ENCODE measurements at regions not wholly inside any gene's neighbourhood (a gene's known extent, or its start where the extent isn't known, plus 50 kb on each side); places are given as distances from the start of the nearest gene placed in this dataset.

GRCh38 chr10:20726381-20726780, 170.7 kb downstream of the NEBL start:
- TF ChIP-seq, protein P1, sequence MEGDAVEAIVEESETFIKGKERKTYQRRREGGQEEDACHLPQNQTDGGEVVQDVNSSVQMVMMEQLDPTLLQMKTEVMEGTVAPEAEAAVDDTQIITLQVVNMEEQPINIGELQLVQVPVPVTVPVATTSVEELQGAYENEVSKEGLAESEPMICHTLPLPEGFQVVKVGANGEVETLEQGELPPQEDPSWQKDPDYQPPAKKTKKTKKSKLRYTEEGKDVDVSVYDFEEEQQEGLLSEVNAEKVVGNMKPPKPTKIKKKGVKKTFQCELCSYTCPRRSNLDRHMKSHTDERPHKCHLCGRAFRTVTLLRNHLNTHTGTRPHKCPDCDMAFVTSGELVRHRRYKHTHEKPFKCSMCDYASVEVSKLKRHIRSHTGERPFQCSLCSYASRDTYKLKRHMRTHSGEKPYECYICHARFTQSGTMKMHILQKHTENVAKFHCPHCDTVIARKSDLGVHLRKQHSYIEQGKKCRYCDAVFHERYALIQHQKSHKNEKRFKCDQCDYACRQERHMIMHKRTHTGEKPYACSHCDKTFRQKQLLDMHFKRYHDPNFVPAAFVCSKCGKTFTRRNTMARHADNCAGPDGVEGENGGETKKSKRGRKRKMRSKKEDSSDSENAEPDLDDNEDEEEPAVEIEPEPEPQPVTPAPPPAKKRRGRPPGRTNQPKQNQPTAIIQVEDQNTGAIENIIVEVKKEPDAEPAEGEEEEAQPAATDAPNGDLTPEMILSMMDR (IDR thresholded peaks at IDR 0.05; ENCODE audit: insufficient read depth, low read length) = no peak
- no peak overlapping the region for H3K4me3 ChIP-seq (ENCODE audit: low read depth, low read length)
- no peak for DNase-seq (ENCODE audit: low read depth)

DNA sequence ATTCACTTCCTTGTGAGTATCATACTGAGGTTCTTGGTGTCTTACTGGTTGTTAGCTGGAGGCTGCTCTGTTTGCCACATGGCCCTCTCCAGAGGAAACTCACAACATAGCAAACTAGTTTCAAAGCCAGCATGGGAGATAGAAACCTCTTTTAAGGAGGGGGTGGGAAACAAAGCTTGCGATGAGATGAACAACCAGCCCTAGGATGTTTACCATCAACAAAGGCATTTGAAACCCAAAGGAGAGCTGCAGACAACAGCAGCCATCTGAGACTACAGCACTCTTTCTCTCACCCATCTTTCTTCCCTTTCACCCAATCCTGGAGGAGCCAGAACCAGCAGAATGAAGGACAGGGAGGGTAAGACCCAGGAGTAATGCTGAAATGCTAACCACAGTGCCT, 182.1 kb downstream of the NEBL start:
- no peak overlapping the region for H3K4me3 ChIP-seq (ENCODE audit: low read depth, low read length)
- DNase-seq (ENCODE audit: low read depth) = no peak
- TF ChIP-seq, protein P1 (IDR thresholded peaks at IDR 0.05; ENCODE audit: insufficient read depth, low read length) = no peak

DNA sequence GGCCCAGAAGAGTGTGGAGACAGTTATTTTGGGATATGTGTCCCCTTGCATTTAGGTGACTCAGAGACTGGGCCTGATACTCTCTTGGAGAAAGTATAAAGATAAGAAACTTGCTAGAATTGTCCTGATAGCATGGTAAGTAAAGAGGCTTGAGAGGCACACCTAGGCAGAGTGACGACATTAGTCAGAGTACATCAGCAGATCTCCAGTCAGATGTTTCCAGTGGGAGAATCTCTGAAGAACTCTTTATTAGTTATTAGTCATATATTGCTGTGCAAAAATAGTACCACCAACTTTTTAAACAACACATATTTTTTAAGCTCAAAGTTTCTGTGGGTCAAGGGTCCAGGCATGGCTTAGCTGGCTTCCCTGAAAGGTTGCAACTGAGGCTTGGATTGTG, 182.6 kb downstream of the NEBL start:
- TF ChIP-seq, protein P1 (IDR thresholded peaks at IDR 0.05; ENCODE audit: insufficient read depth, low read length) = no peak
- no peak for DNase-seq (ENCODE audit: low read depth)

DNA sequence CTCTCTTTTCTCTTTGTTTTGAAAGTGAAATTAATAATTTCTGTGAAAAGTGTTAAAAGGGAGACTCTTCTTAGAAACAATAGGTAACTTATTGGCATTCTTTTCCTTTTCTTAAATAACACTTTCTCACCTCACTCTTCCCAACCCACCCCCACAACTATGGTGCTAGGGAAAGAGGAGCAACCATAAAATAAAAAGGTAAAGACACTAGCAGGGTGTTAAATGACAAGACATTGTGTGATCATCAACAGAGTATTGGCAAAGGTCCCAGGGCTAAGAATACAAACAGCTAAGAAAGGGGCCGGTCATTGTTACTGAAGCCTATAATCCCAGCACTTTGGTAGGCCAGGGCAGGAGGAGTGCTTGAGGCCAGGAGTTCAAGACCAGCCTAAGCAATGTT, 183.7 kb downstream of the NEBL start:
- TF ChIP-seq, protein P1 (IDR thresholded peaks at IDR 0.05; ENCODE audit: insufficient read depth, low read length) = no peak
- H3K4me3 ChIP-seq (ENCODE audit: low read depth, low read length) = no peak overlapping the region
- DNase-seq (ENCODE audit: low read depth) = no peak

More for the DNA sequence above, 182.6 kb downstream of the NEBL start:
- no peak overlapping the region for H3K4me3 ChIP-seq (ENCODE audit: low read depth, low read length)

DNA sequence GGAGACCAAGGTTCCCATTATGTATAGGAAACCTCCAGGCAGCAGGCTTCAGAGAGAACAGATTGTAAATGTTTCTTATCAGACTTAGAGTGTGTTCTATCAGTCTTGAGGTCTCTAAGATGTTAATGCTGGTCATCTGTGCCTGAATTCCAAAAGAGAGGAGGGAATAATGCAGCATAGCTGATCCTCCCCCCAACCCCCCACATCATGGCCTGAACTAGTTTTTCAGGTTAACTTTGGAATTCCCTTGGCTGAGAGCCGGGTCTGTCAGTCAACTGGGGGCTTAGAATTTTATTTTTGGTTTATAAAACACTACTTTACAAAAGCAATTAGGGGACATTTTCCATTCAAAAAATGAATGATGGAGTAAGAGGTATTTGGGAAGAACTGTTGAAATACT, 184.3 kb downstream of the NEBL start:
- DNase-seq (ENCODE audit: low read depth) = no peak
- H3K4me3 ChIP-seq (ENCODE audit: low read depth, low read length) = no peak overlapping the region
- TF ChIP-seq, protein P1 (IDR thresholded peaks at IDR 0.05; ENCODE audit: insufficient read depth, low read length) = no peak

DNA sequence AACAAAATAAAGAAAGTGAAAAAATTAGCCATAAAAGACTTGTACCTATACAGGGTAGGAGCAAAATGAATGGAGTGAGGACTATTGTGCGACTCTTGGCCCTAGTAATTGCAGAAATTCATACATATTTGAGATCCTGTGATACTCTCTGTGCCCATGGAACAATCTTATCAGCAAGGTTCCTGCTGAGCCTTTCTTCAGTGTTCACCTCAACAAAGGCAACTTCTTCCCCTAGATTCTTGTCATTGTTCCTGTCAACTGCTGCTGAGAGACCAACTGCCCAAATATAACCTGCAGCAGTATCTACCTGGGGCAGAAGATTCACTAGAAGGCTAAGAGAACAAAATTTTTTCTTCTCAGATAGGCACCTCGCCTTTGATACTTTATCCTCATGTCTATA, 187.4 kb downstream of the NEBL start:
- DNase-seq (ENCODE audit: low read depth) = no peak
- no peak overlapping the region for H3K4me3 ChIP-seq (ENCODE audit: low read depth, low read length)
- TF ChIP-seq, protein P1 (IDR thresholded peaks at IDR 0.05; ENCODE audit: insufficient read depth, low read length) = no peak

DNA sequence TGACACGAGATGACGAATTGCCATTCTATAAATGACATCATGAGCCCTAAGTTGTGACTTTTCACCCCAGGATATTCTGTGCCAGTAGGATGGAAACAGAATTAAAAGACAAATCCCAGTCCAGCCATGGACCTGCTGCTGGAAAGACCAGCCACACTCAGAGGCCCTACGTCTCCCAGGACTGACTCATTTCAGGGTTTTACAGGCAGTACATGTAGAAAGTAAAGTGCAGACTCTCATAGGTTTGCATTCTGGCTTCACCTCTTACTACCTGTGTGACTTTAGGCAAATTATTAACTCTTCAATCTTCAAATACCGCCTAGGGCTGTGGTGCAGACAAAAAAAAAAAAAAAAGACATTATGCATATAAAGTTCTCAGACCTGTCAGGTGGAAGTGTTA, 188.8 kb downstream of the NEBL start:
- no peak for DNase-seq (ENCODE audit: low read depth)
- no peak overlapping the region for H3K4me3 ChIP-seq (ENCODE audit: low read depth, low read length)
- TF ChIP-seq, protein P1 (IDR thresholded peaks at IDR 0.05; ENCODE audit: insufficient read depth, low read length) = no peak
